Esophagus muscularis mucosa (tissue), 4 donors: ENCODE measurements at regions not wholly inside any gene's neighbourhood (a gene's known extent, or its start where the extent isn't known, plus 50 kb on each side); places are given as distances from the start of the nearest gene placed in this dataset.

Experiments used
- CTCF ChIP-seq, 3 experiments: fragments of 200-600 bp in 2 of 3; fragments of 450-650 bp in 1 of 3; sonication (generic) in 2 of 3; IDR thresholded peaks; one replicate each; pipeline ENCODE4 v1.5.1; 2017 to 2019; ENCODE audit warnings: antibody characterized with exemption in 3 of 3, mild to moderate bottlenecking in 2 of 3, moderate library complexity in 1 of 3
- EP300 ChIP-seq: sonication (generic); formaldehyde crosslinking; IDR thresholded peaks from one replicate; pipeline ENCODE4 v1.6.1; 2017; ENCODE audit warnings: antibody characterized with exemption
- POLR2AphosphoS5 ChIP-seq, 2 donors: sonication (generic); formaldehyde crosslinking; IDR thresholded peaks; one replicate each; pipeline ENCODE4 v1.6.1; 2017; ENCODE audit warnings: antibody characterized with exemption in 2 of 2

- TF ChIP-seq EP300 (no peak), CTCF (IDR thresholded peaks at IDR 0.05) (no peak), POLR2AphosphoS5 (IDR thresholded peaks at IDR 0.05) (no peak)
Measured at GRCh38 chr13:90880790-90881189, 466.7 kb upstream of the MIR17HG start.
